ENCODE measurements at regions not wholly inside any gene's neighbourhood (a gene's known extent, or its start where the extent isn't known, plus 50 kb on each side); places are given as distances from the start of the nearest gene placed in this dataset. TPM values are rescaled to one million over a fixed set of nuclear protein-coding genes. Genes with fewer than 3 reads are reported as not detected.

DNA sequence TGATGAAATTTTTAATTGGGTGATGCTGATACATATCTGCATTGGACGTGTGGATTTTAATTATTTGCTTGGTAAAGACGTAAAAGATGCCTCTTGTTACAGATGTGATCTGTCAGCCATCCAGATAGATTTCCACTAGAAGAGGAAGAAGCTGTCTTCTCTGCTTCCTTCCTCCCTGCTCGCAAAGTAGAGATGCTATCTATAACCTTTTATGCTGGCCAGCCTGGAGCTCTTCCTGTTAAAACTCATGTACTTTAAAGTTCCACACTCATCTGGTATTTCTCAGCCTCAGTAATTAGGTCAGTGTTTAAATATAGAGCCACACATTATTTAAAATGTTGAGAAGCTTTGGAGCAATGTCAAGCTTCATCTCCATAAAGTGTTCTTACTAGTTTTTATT lies 51.2 kb upstream of the TMEM229A start:
- DNase-seq (ENCODE audit: extremely low spot score in 2 of 2), result no peak
- no peak overlapping the region for H3K27ac ChIP-seq
- no peaks in the 10 kb centered on the region for H3K36me3 ChIP-seq
- intact Hi-C loops (cut with DNase I), result no loop called here
- TF ChIP-seq POLR2AphosphoS5 (IDR thresholded peaks at IDR 0.05; ENCODE audit: insufficient read depth in 1 of 2, low read depth in 1 of 2) (no peak), POLR2A (IDR thresholded peaks at IDR 0.05) (no peak)
- TF ChIP-seq, protein P1, sequence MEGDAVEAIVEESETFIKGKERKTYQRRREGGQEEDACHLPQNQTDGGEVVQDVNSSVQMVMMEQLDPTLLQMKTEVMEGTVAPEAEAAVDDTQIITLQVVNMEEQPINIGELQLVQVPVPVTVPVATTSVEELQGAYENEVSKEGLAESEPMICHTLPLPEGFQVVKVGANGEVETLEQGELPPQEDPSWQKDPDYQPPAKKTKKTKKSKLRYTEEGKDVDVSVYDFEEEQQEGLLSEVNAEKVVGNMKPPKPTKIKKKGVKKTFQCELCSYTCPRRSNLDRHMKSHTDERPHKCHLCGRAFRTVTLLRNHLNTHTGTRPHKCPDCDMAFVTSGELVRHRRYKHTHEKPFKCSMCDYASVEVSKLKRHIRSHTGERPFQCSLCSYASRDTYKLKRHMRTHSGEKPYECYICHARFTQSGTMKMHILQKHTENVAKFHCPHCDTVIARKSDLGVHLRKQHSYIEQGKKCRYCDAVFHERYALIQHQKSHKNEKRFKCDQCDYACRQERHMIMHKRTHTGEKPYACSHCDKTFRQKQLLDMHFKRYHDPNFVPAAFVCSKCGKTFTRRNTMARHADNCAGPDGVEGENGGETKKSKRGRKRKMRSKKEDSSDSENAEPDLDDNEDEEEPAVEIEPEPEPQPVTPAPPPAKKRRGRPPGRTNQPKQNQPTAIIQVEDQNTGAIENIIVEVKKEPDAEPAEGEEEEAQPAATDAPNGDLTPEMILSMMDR (IDR thresholded peaks at IDR 0.05), result no peak
- H3K4me1 ChIP-seq, result no peaks in the 10 kb centered on the region
- H3K9me3 ChIP-seq, result no peaks in the 10 kb centered on the region
- H3K4me3 ChIP-seq, result no peak overlapping the region
- no peaks in the 10 kb centered on the region for H3K27me3 ChIP-seq

Small RNA genes lying in the stretch of these regions (small RNA-seq; reads per million reads assigned to genes)
- not detected for gene RNU6-102P

Measured in vagina (tissue), 2 donors.